H1 (cell line): ENCODE measurements at regions not wholly inside any gene's neighbourhood (a gene's known extent, or its start where the extent isn't known, plus 50 kb on each side); places are given as distances from the start of the nearest gene placed in this dataset.

ENCODE experiments used
- CTCF ChIA-PET: fragments of 300-600 bp; sonication (Branson Sonifier 250); formaldehyde crosslinking; loops from one replicate; lab custom pipeline; 2021; ENCODE audit not compliant: partially characterized antibody; lab: Charles Lee
- POLR2A ChIA-PET: fragments of 300-600 bp; sonication (Branson Sonifier 250); formaldehyde crosslinking; loops from one replicate; lab custom pipeline; 2021; ENCODE audit warnings: inconsistent platforms; ENCODE audit not compliant: partially characterized antibody; lab: Charles Lee
- DNase-seq, 2 experiments: peaks; one replicate each; pipeline versions ENCODE4 v3.0.0 to v3.0.0-alpha.2; 2010 to 2022; ENCODE audit warnings: low spot score in 2 of 2, low read depth in 1 of 2, mixed read lengths in 1 of 2
- FAIRE-seq: peaks from 2 replicates; lab custom pipeline; 2011; peaks lifted over from hg19 to GRCh38; lab: Jason Lieb, UNC
- H2AFZ ChIP-seq: 2 replicates; pipeline ENCODE4 v1.8.1; 2012; ENCODE audit warnings: low read length, inconsistent platforms
- H2AK5ac ChIP-seq: 2 replicates; pipeline ENCODE4 v1.6.1; 2013; ENCODE audit warnings: low read depth, low read length
- H2BK120ac ChIP-seq: replicated peaks from 2 replicates; pipeline ENCODE3; 2013; ENCODE audit warnings: low read depth, low read length, inconsistent platforms
- H2BK12ac ChIP-seq: 2 replicates; pipeline ENCODE4 v1.6.1; 2013; ENCODE audit warnings: low read depth, low read length
- H2BK15ac ChIP-seq: 2 replicates; pipeline ENCODE4 v1.6.1; 2013; ENCODE audit warnings: low read length
- H2BK20ac ChIP-seq: 2 replicates; pipeline ENCODE4 v1.6.1; 2013; ENCODE audit warnings: low read length
- H2BK5ac ChIP-seq: 2 replicates; pipeline ENCODE4 v1.6.1; 2013; ENCODE audit warnings: low read depth, low read length
- H3K14ac ChIP-seq: 2 replicates; pipeline ENCODE4 v1.6.1; 2013; ENCODE audit warnings: inconsistent platforms; ENCODE audit not compliant: insufficient read length
- H3K18ac ChIP-seq: 2 replicates; pipeline ENCODE4 v1.6.1; 2013; ENCODE audit warnings: low read length; ENCODE audit errors: extremely low read depth
- H3K23ac ChIP-seq: 2 replicates; pipeline ENCODE4 v1.6.1; 2013; ENCODE audit warnings: inconsistent platforms; ENCODE audit not compliant: insufficient read length
- H3K23me2 ChIP-seq: 2 replicates; pipeline ENCODE4 v1.6.1; 2013; ENCODE audit warnings: low read depth, low read length
- H3K27ac ChIP-seq: 2 replicates; pipeline ENCODE4 v1.6.1; 2011; ENCODE audit warnings: low read depth, low read length, inconsistent platforms
- H3K27me3 ChIP-seq, 4 experiments: replicated peaks in 1 of 4; 1 replicate in 1 of 4; 2 replicates in 3 of 4; pipeline versions ENCODE4 v1.6.1 to v1.8.1; 2011 to 2013; ENCODE audit warnings: low read length in 3 of 4, mild to moderate bottlenecking in 3 of 4, inconsistent platforms in 2 of 4, mixed read lengths in 2 of 4, moderate library complexity in 1 of 4; ENCODE audit not compliant: control insufficient read depth in 3 of 4, insufficient read depth in 3 of 4; ENCODE audit errors: extremely low read depth in 1 of 4
- H3K36me3 ChIP-seq, 4 experiments: 2 replicates each; pipeline versions ENCODE4 v1.6.1 to v1.8.1; 2011 to 2013; ENCODE audit warnings: mild to moderate bottlenecking in 4 of 4, low read length in 3 of 4, moderate library complexity in 2 of 4, control low read depth in 1 of 4, inconsistent platforms in 1 of 4; ENCODE audit not compliant: insufficient read depth in 4 of 4, control insufficient read depth in 2 of 4
- H3K4ac ChIP-seq: replicated peaks from 2 replicates; pipeline ENCODE3; 2013; ENCODE audit warnings: low read length, low read depth, mixed read lengths, inconsistent platforms; ENCODE audit not compliant: insufficient read length
- H3K4me1 ChIP-seq, 4 experiments: replicated peaks in 1 of 4; 1 replicate in 1 of 4; 2 replicates in 3 of 4; pipeline versions ENCODE4 v1.6.1 to v1.8.1; 2011 to 2013; ENCODE audit warnings: low read length in 3 of 4, inconsistent platforms in 2 of 4, mixed read lengths in 1 of 4; ENCODE audit not compliant: insufficient read depth in 4 of 4, control insufficient read depth in 3 of 4
- H3K4me2 ChIP-seq, 2 experiments: 2 replicates each; pipeline versions ENCODE4 v1.6.1 to v1.8.1; 2011 to 2013; ENCODE audit warnings: low read depth in 2 of 2, low read length in 2 of 2, control low read depth in 1 of 2, inconsistent platforms in 1 of 2, mild to moderate bottlenecking in 1 of 2; ENCODE audit not compliant: insufficient read depth in 1 of 2
- H3K4me3 ChIP-seq, 4 experiments: fragments of 200-600, 300-600 bp in 1 of 4; sonication (generic), shearing (Covaris generic), sonication (Bioruptor Twin) in 1 of 4; 2 replicates each; pipeline versions ENCODE4 v1.5.1 to v1.8.1; 2011 to 2016; ENCODE audit warnings: low read length in 4 of 4, low read depth in 3 of 4, control low read depth in 2 of 4, inconsistent platforms in 2 of 4, mild to moderate bottlenecking in 2 of 4, mixed read lengths in 1 of 4, moderate library complexity in 1 of 4; ENCODE audit not compliant: insufficient read depth in 2 of 4; ENCODE audit errors: extremely low read depth in 1 of 4
- H3K56ac ChIP-seq: replicated peaks from 2 replicates; pipeline ENCODE3; 2013; ENCODE audit warnings: low read depth, mild to moderate bottlenecking, mixed read lengths, low read length, inconsistent platforms; ENCODE audit not compliant: insufficient read length
- H3K79me1 ChIP-seq: 2 replicates; pipeline ENCODE4 v1.6.1; 2013; ENCODE audit warnings: low read depth, low read length, control low read depth
- H3K79me2 ChIP-seq, 2 experiments: 2 replicates each; pipeline versions ENCODE4 v1.6.1 to v1.8.1; 2012 to 2013; ENCODE audit warnings: low read length in 2 of 2, mild to moderate bottlenecking in 2 of 2, inconsistent platforms in 1 of 2; ENCODE audit not compliant: insufficient read depth in 2 of 2, control insufficient read depth in 1 of 2
- H3K9ac ChIP-seq, 4 experiments: replicated peaks in 1 of 4; 1 replicate in 1 of 4; 2 replicates in 3 of 4; pipeline versions ENCODE4 v1.6.1 to v1.8.1; 2011 to 2013; ENCODE audit warnings: low read depth in 3 of 4, low read length in 3 of 4, control low read depth in 2 of 4, mild to moderate bottlenecking in 2 of 4, moderate library complexity in 2 of 4, inconsistent platforms in 1 of 4; ENCODE audit errors: extremely low read depth in 1 of 4
- H3K9me3 ChIP-seq, 2 experiments: 2 replicates each; pipeline versions ENCODE4 v1.6.1 to v1.8.1; 2012 to 2013; ENCODE audit warnings: mild to moderate bottlenecking in 2 of 2, moderate library complexity in 2 of 2, control low read depth in 1 of 2, inconsistent platforms in 1 of 2, low read depth in 1 of 2, low read length in 1 of 2, mixed read lengths in 1 of 2; ENCODE audit not compliant: insufficient read depth in 2 of 2
- H4K20me1 ChIP-seq, 2 experiments: replicated peaks in 1 of 2; 2 replicates each; pipeline versions ENCODE3 to v1.8.1; 2011 to 2013; ENCODE audit warnings: inconsistent platforms in 2 of 2, low read length in 2 of 2, mild to moderate bottlenecking in 1 of 2; ENCODE audit not compliant: insufficient read depth in 2 of 2, control insufficient read depth in 1 of 2
- H4K5ac ChIP-seq: 2 replicates; pipeline ENCODE4 v1.6.1; 2013; ENCODE audit warnings: low read length, low read depth, mixed read lengths, inconsistent platforms; ENCODE audit not compliant: insufficient read length
- H4K8ac ChIP-seq: 2 replicates; pipeline ENCODE4 v1.8.0; 2013; ENCODE audit warnings: mild to moderate bottlenecking, moderate library complexity, low read length, inconsistent platforms; ENCODE audit not compliant: insufficient read depth; ENCODE audit errors: extremely low read depth
- H4K91ac ChIP-seq: replicated peaks from 2 replicates; pipeline ENCODE3; 2013; ENCODE audit warnings: low read length, mixed read lengths, inconsistent platforms; ENCODE audit not compliant: insufficient read length
- BACH1 ChIP-seq: IDR thresholded peaks from 2 replicates; pipeline ENCODE4 v1.6.1; 2012; ENCODE audit warnings: low read length, improper control_type of control experiment
- BRCA1 ChIP-seq: IDR thresholded peaks from 2 replicates; pipeline ENCODE4 v1.6.1; 2012; ENCODE audit warnings: low read depth, low read length, improper control_type of control experiment
- CREB1 ChIP-seq: IDR thresholded peaks from 2 replicates; pipeline ENCODE4 v1.6.1; 2012; ENCODE audit warnings: inconsistent platforms
- EGR1 ChIP-seq: IDR thresholded peaks from 2 replicates; pipeline ENCODE4 v1.6.1; 2011; ENCODE audit warnings: low read depth, low read length, borderline replicate concordance
- EP300 ChIP-seq, 2 experiments: IDR thresholded peaks; 1 replicate in 1 of 2; 2 replicates in 1 of 2; pipeline ENCODE4 v1.6.1; 2011 to 2012; ENCODE audit warnings: low read depth in 2 of 2, low read length in 2 of 2, mild to moderate bottlenecking in 2 of 2, borderline replicate concordance in 1 of 2, inconsistent platforms in 1 of 2, moderate library complexity in 1 of 2
- GTF2F1 ChIP-seq: IDR thresholded peaks from 2 replicates; pipeline ENCODE4 v1.6.1; 2012; ENCODE audit warnings: low read depth, low read length, improper control_type of control experiment, borderline replicate concordance
- POLR2A ChIP-seq, 2 experiments: IDR thresholded peaks; 1 replicate in 1 of 2; 2 replicates in 1 of 2; pipeline ENCODE4 v1.6.1; 2011; ENCODE audit warnings: low read depth in 2 of 2, low read length in 2 of 2, mild to moderate bottlenecking in 2 of 2; ENCODE audit errors: control extremely low read depth in 1 of 2
- RAD21 ChIP-seq, 2 experiments: IDR thresholded peaks in 1 of 2; conservative IDR thresholded peaks in 1 of 2; 2 replicates each; pipeline ENCODE4 v1.6.1; 2011; ENCODE audit warnings: low read depth in 2 of 2, low read length in 2 of 2, improper control_type of control experiment in 1 of 2, inconsistent platforms in 1 of 2, mild to moderate bottlenecking in 1 of 2, moderate library complexity in 1 of 2
- RFX5 ChIP-seq: IDR thresholded peaks from 2 replicates; pipeline ENCODE4 v1.6.1; 2011; ENCODE audit warnings: low read depth, low read length, improper control_type of control experiment, borderline replicate concordance
- SAP30 ChIP-seq: fragments of 300-600 bp; sonication (generic); IDR thresholded peaks from 2 replicates; pipeline ENCODE4 v1.7.1; 2012; ENCODE audit warnings: low read length, moderate library complexity, mild to moderate bottlenecking, inconsistent platforms; ENCODE audit not compliant: insufficient read depth, insufficient replicate concordance
- SIRT6 ChIP-seq: IDR thresholded peaks from one replicate; pipeline ENCODE4 v1.7.1; 2012; ENCODE audit warnings: low read length, inconsistent platforms
- SRF ChIP-seq: IDR thresholded peaks from 2 replicates; pipeline ENCODE4 v1.6.1; 2011; ENCODE audit warnings: mild to moderate bottlenecking, low read depth, low read length, moderate library complexity
- TAF7 ChIP-seq: optimal IDR thresholded peaks from 2 replicates; pipeline ENCODE3; 2011; ENCODE audit warnings: low read depth, mild to moderate bottlenecking, inconsistent platforms, low read length, moderate library complexity, borderline replicate concordance
- WGBS, 2 experiments: shearing (Covaris generic) in 1 of 2; methylation state at CpG; one replicate each; pipeline versions ENCODE4 v1.1.6 to v1.1.7; 2013 to 2015; ENCODE audit warnings: low lambda C conversion rate in 2 of 2, mixed read lengths in 2 of 2, inconsistent platforms in 1 of 2, low coverage in 1 of 2, missing lambda C conversion rate in 1 of 2; ENCODE audit not compliant: insufficient replicate concordance in 2 of 2, insufficient coverage in 1 of 2, insufficient read length in 1 of 2; ENCODE audit errors: extremely low coverage in 1 of 2, missing lambda C conversion rate in 1 of 2; 5-methylcytosine and 5-hydroxymethylcytosine counted together

DNA sequence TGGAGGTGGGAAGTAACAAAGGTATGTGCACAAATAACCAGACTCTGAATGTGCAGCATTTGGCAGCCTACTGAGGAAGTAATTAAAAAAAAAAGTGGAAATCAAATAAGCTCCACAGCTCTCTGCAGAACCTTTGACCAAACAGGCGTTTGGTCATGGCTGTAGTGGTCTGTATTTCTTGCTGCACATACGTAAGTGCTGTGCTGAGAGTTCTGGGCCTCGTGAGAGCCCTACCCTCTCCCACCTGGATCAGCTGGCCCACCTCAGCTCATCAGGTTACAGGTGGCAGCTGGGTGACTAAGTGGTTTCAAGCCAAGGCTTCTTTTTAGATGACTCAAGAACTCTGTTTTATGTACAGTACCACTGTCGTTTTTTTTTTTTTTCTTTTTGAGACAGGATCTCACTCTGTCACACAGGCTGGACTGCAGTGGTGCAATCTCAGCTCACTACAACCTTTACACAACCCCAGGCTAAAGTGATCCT, 178.2 kb upstream of the KLF6 start:
- H4K20me1 ChIP-seq = no peaks in the 10 kb centered on the region
- no peak overlapping the region for H3K27ac ChIP-seq
- no peak overlapping the region for H3K4me2 ChIP-seq
- H3K18ac ChIP-seq = no peak overlapping the region
- no peak overlapping the region for H4K8ac ChIP-seq
- H3K23me2 ChIP-seq = no peaks in the 10 kb centered on the region; the same call in 1 of the 2 replicates
- H3K4me3 ChIP-seq = no peak overlapping the region
- DNase-seq (no peak), FAIRE-seq (no peak)
- no peak overlapping the region for H3K23ac ChIP-seq
- H2AK5ac ChIP-seq = no peak overlapping the region
- H3K4ac ChIP-seq = no peak overlapping the region
- ChIA-PET CTCF (interaction anchor here (1.1 kb wide), 1 partner anchor 76 kb away, joined by 3 read pairs; no protein-coding TSS in a partner anchor), POLR2A (no interaction called here)
- no peak overlapping the region for H2BK15ac ChIP-seq
- no peak overlapping the region for H3K56ac ChIP-seq
- H3K4me1 ChIP-seq = peaks cover 4 to 15% (median 8%) of the 10 kb centered on the region in 4 experiments; a peak in 5 of 7 replicates
- H3K9ac ChIP-seq = no peak overlapping the region
- no peaks in the 10 kb centered on the region for H3K36me3 ChIP-seq
- H4K91ac ChIP-seq = no peak overlapping the region
- no peak overlapping the region for H2BK12ac ChIP-seq
- H2BK5ac ChIP-seq = no peak overlapping the region
- no peaks in the 10 kb centered on the region for H3K79me1 ChIP-seq
- no peaks in the 10 kb centered on the region for H3K27me3 ChIP-seq
- no peaks in the 10 kb centered on the region for H3K79me2 ChIP-seq
- no peak overlapping the region for H2AFZ ChIP-seq
- H2BK20ac ChIP-seq = no peak overlapping the region
- H4K5ac ChIP-seq = no peak overlapping the region
- TF ChIP-seq SAP30 (no peak), TAF7 (no peak), SIRT6 (no peak), GTF2F1 (no peak), POLR2A (IDR thresholded peaks at IDR 0.05; ENCODE audit: control extremely low read depth in 1 of 2, low read depth in 2 of 2, low read length in 2 of 2) (no peak), BACH1 (no peak), SRF (no peak), RFX5 (no peak), EP300 (IDR thresholded peaks at IDR 0.05; ENCODE audit: borderline replicate concordance in 1 of 2, low read depth in 2 of 2, low read length in 2 of 2) (no peak), CREB1 (no peak), RAD21 (IDR thresholded peaks at IDR 0.05 in 1 of 2, conservative IDR thresholded peaks at IDR 0.05 in 1 of 2; ENCODE audit: low read depth in 2 of 2, low read length in 2 of 2) (no peak), EGR1 (no peak), BRCA1 (no peak)
- no peak overlapping the region for H3K14ac ChIP-seq
- 89% methylated on average over 3 of the region's 4 CpGs; no CpG with 5 or more reads in 1 of the 2 experiments for WGBS, 2 experiments
- H3K9me3 ChIP-seq = no peaks in the 10 kb centered on the region
- H2BK120ac ChIP-seq = no peak overlapping the region
